Nephron progenitor cell (in vitro differentiated cells): ENCODE measurements at regions not wholly inside any gene's neighbourhood (a gene's known extent, or its start where the extent isn't known, plus 50 kb on each side); places are given as distances from the start of the nearest gene placed in this dataset.

Experiments
- DNase-seq: peaks from one replicate; pipeline ENCODE4 v3.0.0; 2021
- H3K27ac Mint-ChIP-seq: 2 replicates; pipeline ENCODE4 v1.8.0; 2021; ENCODE audit warnings: mild to moderate bottlenecking, moderate library complexity, mixed read lengths
- H3K27me3 Mint-ChIP-seq: 2 replicates; pipeline ENCODE4 v1.8.0; 2021; ENCODE audit warnings: mild to moderate bottlenecking, low read depth, mixed read lengths; ENCODE audit not compliant: poor library complexity
- H3K36me3 Mint-ChIP-seq: 2 replicates; pipeline ENCODE4 v1.8.0; 2021; ENCODE audit warnings: low read depth, mixed read lengths
- H3K4me1 Mint-ChIP-seq: 2 replicates; pipeline ENCODE4 v1.8.0; 2021; ENCODE audit warnings: mixed read lengths
- H3K4me3 Mint-ChIP-seq: 2 replicates; pipeline ENCODE4 v1.8.0; 2021; ENCODE audit warnings: mild to moderate bottlenecking, moderate library complexity, mixed read lengths
- H3K9me3 Mint-ChIP-seq: 2 replicates; pipeline ENCODE4 v1.8.0; 2021; ENCODE audit warnings: mild to moderate bottlenecking, moderate library complexity, mixed read lengths
- CTCF ChIP-seq: fragments of 200-600 bp; sonication (generic); IDR thresholded peaks from 2 replicates; pipeline ENCODE4 v1.5.0; 2021; ENCODE audit warnings: antibody characterized with exemption

DNA sequence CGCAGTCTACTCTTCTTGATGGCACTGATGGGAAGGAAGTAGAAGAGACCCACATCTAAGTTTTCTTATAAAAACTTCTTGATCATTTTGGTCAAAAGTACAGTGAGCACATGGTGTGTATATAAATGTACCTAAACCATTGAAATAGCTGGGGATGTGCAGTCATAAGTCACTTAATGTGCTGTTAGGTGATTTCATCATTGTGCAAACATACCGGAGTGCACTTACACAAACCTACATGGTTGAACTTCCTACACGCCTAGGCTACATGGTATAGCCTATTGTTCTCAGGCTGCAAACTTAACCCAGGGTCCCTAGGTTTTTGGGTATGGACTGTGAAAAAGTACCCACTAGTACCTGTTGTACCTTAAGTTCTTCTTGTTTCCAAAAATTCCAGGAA is 123.3 kb upstream of the ZNF438 start:
- Mint-ChIP-seq H3K9me3 (no peaks in the 10 kb centered on the region), H3K27me3 (peaks cover 4% of the 10 kb centered on the region), H3K36me3 (no peaks in the 10 kb centered on the region), H3K4me1 (peaks cover 19% of the 10 kb centered on the region), H3K4me3 (no peak overlapping the region), H3K27ac (no peak overlapping the region)
- no peak for DNase-seq
- TF ChIP-seq CTCF, result no peak

- H3K27ac Mint-ChIP-seq, result peak overlapping the region; percentile 34
- DNase-seq, result no peak
- no peak overlapping the region for H3K4me3 Mint-ChIP-seq
- TF ChIP-seq CTCF, result no peak
- peaks cover 4% of the 10 kb centered on the region for H3K27me3 Mint-ChIP-seq
- H3K36me3 Mint-ChIP-seq, result no peaks in the 10 kb centered on the region
- H3K4me1 Mint-ChIP-seq, result peaks cover 15% of the 10 kb centered on the region
- H3K9me3 Mint-ChIP-seq, result no peaks in the 10 kb centered on the region
Measured at GRCh38 chr10:31157123-31158010, 125.7 kb upstream of the ZNF438 start.

DNA sequence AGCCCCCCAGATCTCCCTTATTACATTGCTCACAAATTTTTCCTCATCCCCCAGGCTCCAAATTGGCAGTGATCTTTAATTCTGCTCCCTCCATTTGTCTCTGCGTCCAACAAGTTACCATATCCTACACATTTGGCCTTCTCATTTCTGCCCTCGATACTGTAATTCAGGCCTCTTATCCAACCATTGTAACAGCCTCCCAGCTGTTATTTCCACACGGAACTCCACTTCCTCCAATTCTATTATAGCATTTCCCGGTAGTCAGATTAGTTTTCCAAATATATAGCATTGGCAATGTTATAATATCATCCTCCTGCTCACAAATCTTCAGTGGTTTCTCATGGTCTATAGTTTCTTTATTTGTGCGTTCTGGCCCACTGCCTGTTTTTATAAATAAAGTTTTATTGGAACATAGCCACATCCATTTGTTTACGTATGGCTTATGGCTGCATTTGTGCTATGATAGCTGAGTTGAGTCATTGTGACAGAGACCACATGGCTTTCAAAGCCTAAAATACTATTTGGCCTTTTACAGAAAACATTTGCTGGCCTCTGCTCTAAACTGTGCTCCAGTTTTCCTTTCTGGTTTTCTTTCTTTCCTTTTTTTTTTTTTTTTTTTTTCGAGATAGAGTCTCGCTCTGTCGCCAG is 126.5 kb upstream of the ZNF438 start:
- DNase-seq, result no peak
- Mint-ChIP-seq H3K9me3 (peaks cover 3% of the 10 kb centered on the region), H3K27me3 (peaks cover 4% of the 10 kb centered on the region), H3K27ac (peak overlapping the region; percentile 34), H3K4me1 (peaks cover 15% of the 10 kb centered on the region), H3K4me3 (no peak overlapping the region), H3K36me3 (no peaks in the 10 kb centered on the region)
- no peak for TF ChIP-seq CTCF

DNA sequence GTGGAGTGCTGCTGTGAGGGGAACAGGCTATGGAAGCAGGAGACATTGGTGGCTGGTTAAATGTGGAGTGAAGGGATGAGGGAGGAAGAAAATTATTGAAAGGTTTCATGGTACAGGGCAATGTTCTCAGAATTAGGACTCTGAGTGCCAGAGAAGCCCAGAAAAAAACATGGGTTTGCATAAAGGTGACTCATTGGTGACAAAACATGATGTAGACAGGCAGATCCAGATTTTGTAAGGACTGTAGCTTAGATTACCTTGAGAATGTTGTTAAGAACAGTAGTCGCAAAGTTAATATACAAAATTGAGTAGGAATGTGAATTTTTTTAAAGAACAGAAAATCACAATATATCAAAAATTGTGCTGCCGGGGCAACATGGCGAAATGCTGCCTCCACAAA is 134.9 kb upstream of the ZNF438 start:
- peaks cover 13% of the 10 kb centered on the region for H3K9me3 Mint-ChIP-seq
- H3K4me3 Mint-ChIP-seq, result no peak overlapping the region
- no peaks in the 10 kb centered on the region for H3K4me1 Mint-ChIP-seq
- no peak overlapping the region for H3K27ac Mint-ChIP-seq
- peaks cover 4% of the 10 kb centered on the region for H3K27me3 Mint-ChIP-seq
- peaks cover 5% of the 10 kb centered on the region for H3K36me3 Mint-ChIP-seq
- TF ChIP-seq CTCF, result no peak
- no peak for DNase-seq

GRCh38 chr10:31170636-31171035 is 139.0 kb upstream of the ZNF438 start:
- no peak overlapping the region for H3K4me3 Mint-ChIP-seq
- peaks cover 10% of the 10 kb centered on the region for H3K36me3 Mint-ChIP-seq
- H3K4me1 Mint-ChIP-seq, result no peaks in the 10 kb centered on the region
- H3K9me3 Mint-ChIP-seq, result peaks cover 42% of the 10 kb centered on the region
- no peak for TF ChIP-seq CTCF
- H3K27me3 Mint-ChIP-seq, result peaks cover under 1% of the 10 kb centered on the region
- no peak for DNase-seq
- no peak overlapping the region for H3K27ac Mint-ChIP-seq
